ENCODE measurements at regions not wholly inside any gene's neighbourhood (a gene's known extent, or its start where the extent isn't known, plus 50 kb on each side); places are given as distances from the start of the nearest gene placed in this dataset.

DNA sequence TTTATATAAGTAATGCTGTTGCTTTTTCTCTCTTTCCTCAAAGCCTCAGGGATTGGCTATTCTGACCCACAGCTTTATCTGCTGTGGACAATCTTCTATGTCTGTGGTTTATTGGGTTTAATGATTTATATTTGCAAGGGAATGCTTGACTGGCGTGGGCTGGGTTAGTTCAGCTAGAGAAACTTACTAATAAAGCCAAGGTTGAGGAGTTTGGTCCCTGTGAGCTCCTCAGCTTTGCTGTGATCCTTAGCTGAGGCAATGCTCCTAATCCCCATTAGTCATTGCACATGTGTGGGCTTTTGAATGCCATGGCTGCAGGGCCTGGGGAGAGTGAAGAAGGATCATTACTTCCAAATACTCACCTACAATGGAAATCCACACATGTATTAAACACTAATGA, 179.3 kb downstream of the ZNF326 start:
- TF ChIP-seq ZEB1 (IDR thresholded peaks at IDR 0.05; ENCODE audit: insufficient replicate concordance, low read depth) (no peak), NCOA2 (CRISPR knock-in tag; IDR thresholded peaks at IDR 0.05) (no peak), ZNF331 (CRISPR knock-in tag; IDR thresholded peaks at IDR 0.05) (no peak), ETV5 (CRISPR knock-in tag; IDR thresholded peaks at IDR 0.05; ENCODE audit: borderline replicate concordance) (no peak), ETV6 (CRISPR knock-in tag; conservative IDR thresholded peaks at IDR 0.05) (no peak)
- TF ChIP-seq, protein P1, sequence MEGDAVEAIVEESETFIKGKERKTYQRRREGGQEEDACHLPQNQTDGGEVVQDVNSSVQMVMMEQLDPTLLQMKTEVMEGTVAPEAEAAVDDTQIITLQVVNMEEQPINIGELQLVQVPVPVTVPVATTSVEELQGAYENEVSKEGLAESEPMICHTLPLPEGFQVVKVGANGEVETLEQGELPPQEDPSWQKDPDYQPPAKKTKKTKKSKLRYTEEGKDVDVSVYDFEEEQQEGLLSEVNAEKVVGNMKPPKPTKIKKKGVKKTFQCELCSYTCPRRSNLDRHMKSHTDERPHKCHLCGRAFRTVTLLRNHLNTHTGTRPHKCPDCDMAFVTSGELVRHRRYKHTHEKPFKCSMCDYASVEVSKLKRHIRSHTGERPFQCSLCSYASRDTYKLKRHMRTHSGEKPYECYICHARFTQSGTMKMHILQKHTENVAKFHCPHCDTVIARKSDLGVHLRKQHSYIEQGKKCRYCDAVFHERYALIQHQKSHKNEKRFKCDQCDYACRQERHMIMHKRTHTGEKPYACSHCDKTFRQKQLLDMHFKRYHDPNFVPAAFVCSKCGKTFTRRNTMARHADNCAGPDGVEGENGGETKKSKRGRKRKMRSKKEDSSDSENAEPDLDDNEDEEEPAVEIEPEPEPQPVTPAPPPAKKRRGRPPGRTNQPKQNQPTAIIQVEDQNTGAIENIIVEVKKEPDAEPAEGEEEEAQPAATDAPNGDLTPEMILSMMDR (CRISPR knock-in tag; IDR thresholded peaks at IDR 0.05) = no peak

Data from HepG2 (cell line).